ENCODE measurements at regions not wholly inside any gene's neighbourhood (a gene's known extent, or its start where the extent isn't known, plus 50 kb on each side); places are given as distances from the start of the nearest gene placed in this dataset.

DNA sequence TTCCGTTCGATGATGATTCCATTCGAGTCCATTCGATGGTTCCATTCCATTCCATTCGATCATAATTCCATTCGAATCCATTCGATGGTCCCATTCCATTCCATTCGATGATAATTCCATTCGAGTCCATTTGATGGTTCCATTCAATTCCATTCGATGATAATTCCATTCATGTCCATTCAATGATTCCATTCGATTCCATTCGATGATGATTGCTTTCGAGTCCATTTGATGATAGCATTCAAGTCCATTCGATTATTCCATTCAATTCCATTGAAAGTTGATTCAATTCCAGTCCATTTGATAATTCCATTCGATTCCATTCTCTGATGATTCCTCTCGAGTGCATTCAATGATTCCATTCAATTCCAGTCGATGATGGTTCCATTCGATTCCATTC is 3895.3 kb downstream of the SRGAP2C start:
- no peaks in the 10 kb centered on the region for H3K27me3 ChIP-seq
- H3K36me3 ChIP-seq, result no peaks in the 10 kb centered on the region
- peaks cover 8 to 76% of the 10 kb centered on the region in 2 donors for H3K9me3 ChIP-seq
- no peak for TF ChIP-seq POLR2AphosphoS5 (IDR thresholded peaks at IDR 0.05)
- TF ChIP-seq, protein P1, sequence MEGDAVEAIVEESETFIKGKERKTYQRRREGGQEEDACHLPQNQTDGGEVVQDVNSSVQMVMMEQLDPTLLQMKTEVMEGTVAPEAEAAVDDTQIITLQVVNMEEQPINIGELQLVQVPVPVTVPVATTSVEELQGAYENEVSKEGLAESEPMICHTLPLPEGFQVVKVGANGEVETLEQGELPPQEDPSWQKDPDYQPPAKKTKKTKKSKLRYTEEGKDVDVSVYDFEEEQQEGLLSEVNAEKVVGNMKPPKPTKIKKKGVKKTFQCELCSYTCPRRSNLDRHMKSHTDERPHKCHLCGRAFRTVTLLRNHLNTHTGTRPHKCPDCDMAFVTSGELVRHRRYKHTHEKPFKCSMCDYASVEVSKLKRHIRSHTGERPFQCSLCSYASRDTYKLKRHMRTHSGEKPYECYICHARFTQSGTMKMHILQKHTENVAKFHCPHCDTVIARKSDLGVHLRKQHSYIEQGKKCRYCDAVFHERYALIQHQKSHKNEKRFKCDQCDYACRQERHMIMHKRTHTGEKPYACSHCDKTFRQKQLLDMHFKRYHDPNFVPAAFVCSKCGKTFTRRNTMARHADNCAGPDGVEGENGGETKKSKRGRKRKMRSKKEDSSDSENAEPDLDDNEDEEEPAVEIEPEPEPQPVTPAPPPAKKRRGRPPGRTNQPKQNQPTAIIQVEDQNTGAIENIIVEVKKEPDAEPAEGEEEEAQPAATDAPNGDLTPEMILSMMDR (IDR thresholded peaks at IDR 0.05), result no peak
- no peak for TF ChIP-seq POLR2A (IDR thresholded peaks at IDR 0.05)
- DNase-seq (ENCODE audit: low spot score in 2 of 2), result no peak
- H3K27ac ChIP-seq, result no peak overlapping the region
- H3K4me1 ChIP-seq, result no peaks in the 10 kb centered on the region
- H3K4me3 ChIP-seq, result no peak overlapping the region
- intact Hi-C loops (cut with DNase I; ENCODE audit: low total_unique reads), result no loop called here

DNA sequence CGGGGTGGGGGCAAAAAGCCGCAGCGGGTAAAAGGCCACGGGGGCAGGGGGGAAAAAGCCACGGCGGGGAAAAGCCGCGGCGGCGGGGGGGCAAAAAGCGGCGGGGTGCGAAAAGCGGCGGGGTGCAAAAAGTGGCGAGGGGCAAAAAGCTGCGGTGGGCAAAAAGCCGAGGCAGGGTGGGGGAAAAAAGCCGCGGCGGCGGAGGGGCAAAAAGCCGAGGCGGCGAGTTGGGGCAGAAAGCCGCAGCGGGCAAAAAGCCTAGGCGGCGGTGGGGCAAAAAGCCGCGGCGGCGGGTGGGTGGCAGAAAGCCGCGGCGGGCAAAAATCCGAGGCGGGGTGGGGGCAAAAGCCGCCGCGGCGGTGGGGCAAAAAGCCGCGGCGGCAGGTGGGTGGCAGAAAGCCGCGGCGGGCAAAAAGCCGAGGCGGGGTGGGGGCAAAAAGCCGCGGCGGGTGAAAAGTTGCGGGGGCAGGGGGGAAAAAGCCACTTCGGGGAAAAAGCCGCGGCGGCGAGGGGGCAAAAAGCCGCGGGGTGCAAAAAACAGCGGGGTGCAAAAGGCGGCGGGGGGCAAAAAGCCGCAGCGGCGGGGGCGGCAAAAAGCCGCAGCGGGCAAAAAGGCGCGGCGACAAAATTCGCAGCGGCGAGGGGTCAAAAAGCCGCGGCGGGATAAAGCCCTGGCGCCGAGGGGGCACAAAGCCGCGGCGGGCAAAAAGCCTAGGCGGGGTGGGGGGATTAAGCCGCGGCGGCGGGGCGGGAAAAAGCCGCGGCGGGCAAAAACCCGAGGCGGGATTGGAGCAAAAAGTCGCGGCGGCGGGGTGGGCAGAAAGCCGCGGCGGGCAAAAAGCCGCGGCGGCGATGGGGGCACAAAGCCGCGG is 3901.2 kb downstream of the SRGAP2C start:
- H3K27me3 ChIP-seq, result no peaks in the 10 kb centered on the region
- H3K4me1 ChIP-seq, result no peaks in the 10 kb centered on the region
- intact Hi-C loops (cut with DNase I; ENCODE audit: low total_unique reads), result no loop called here
- no peak overlapping the region for H3K27ac ChIP-seq
- no peak overlapping the region for H3K4me3 ChIP-seq
- H3K36me3 ChIP-seq, result no peaks in the 10 kb centered on the region
- peaks cover 17 to 44% of the 10 kb centered on the region in 2 donors for H3K9me3 ChIP-seq
- TF ChIP-seq POLR2A (IDR thresholded peaks at IDR 0.05) (no peak), POLR2AphosphoS5 (IDR thresholded peaks at IDR 0.05) (no peak)
- TF ChIP-seq, protein P1 (IDR thresholded peaks at IDR 0.05), result no peak
- DNase-seq (ENCODE audit: low spot score in 2 of 2), result peak in 1 of 2 donors; percentile 47

DNA sequence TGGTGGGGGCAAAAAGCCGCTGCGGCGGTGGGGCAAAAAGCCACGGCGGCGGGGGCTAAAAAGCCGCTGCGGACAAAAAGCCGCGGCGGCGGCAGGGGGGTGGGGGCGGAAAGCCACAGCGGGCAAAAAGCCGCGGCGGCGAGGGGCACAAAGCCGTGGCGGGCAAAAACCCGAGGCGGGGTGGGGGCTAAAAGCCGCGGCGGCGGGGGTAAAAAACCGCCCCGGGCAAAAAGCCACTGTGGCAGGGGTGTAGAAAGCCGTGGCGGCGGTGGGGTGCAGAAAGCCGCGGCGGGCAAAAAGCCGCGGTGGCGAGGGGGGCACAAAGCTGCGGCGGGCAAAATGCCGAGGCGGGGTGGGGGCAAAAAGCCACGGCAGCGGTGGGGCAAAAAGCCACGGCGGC is 3901.8 kb downstream of the SRGAP2C start:
- no peak for TF ChIP-seq POLR2A (IDR thresholded peaks at IDR 0.05)
- no peak for TF ChIP-seq POLR2AphosphoS5 (IDR thresholded peaks at IDR 0.05)
- TF ChIP-seq, protein P1 (IDR thresholded peaks at IDR 0.05), result no peak
- intact Hi-C loops (cut with DNase I; ENCODE audit: low total_unique reads), result no loop called here
- Histone ChIP-seq H3K27ac (no peak overlapping the region), H3K36me3 (no peaks in the 10 kb centered on the region), H3K4me1 (no peaks in the 10 kb centered on the region), H3K9me3 (peaks cover 16 to 39% of the 10 kb centered on the region in 2 donors), H3K4me3 (no peak overlapping the region), H3K27me3 (no peaks in the 10 kb centered on the region)
- DNase-seq (ENCODE audit: low spot score in 2 of 2), result no peak

DNA sequence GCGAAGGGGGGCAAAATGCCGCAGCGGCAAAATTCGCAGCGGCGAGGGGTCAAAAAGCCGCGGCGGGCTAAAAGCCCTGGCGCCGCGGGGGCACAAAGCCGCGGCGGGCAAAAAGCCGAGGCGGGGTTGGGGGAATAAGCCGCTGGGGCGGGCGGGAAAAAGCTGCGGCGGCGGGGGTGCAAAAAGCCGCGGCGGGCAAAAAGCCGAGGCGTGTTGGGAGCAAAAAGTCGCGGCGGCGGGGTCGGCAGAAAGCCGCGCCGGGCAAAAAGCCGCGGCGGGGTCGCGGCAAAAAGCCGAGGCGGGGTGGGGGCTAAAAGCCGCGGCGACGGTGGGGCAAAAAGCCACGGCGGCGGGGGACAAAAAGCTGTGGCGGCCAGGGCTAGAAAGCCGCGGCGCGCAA is 3902.5 kb downstream of the SRGAP2C start:
- peaks cover 13 to 33% of the 10 kb centered on the region in 2 donors for H3K9me3 ChIP-seq
- intact Hi-C loops (cut with DNase I; ENCODE audit: low total_unique reads), result no loop called here
- no peaks in the 10 kb centered on the region for H3K36me3 ChIP-seq
- no peaks in the 10 kb centered on the region for H3K4me1 ChIP-seq
- H3K27me3 ChIP-seq, result no peaks in the 10 kb centered on the region
- H3K27ac ChIP-seq, result no peak overlapping the region
- no peak for TF ChIP-seq POLR2A (IDR thresholded peaks at IDR 0.05)
- TF ChIP-seq, protein P1 (IDR thresholded peaks at IDR 0.05), result no peak
- TF ChIP-seq POLR2AphosphoS5 (IDR thresholded peaks at IDR 0.05), result no peak
- no peak overlapping the region for H3K4me3 ChIP-seq
- no peak for DNase-seq (ENCODE audit: low spot score in 2 of 2)

DNA sequence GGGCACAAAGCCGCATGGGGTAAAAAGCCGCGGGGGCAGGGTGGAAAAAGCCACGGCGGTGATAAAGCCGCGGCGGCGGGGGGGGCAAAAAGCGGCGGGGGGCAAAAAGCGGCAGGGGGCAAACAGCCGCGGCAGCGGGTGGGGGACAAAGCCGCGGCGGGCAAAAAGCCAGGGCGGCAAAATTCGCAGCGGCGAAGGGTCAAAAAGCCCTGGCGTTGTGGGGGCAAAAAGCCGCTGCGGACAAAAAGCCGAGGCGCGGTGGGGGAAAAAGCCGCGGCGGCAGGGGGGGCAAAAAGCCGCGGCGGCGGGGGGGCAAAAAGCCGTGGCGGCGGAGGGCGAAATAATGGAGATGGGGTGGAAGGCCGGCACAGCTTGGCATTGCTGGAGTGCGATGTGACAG is 3902.9 kb downstream of the SRGAP2C start:
- peak in 1 of 2 donors; percentile 49 for DNase-seq (ENCODE audit: low spot score in 2 of 2)
- no peak for TF ChIP-seq POLR2AphosphoS5 (IDR thresholded peaks at IDR 0.05)
- no peak for TF ChIP-seq POLR2A (IDR thresholded peaks at IDR 0.05)
- TF ChIP-seq, protein P1 (IDR thresholded peaks at IDR 0.05), result no peak
- Histone ChIP-seq H3K4me1 (no peaks in the 10 kb centered on the region), H3K27me3 (no peaks in the 10 kb centered on the region), H3K9me3 (peaks cover 13 to 28% of the 10 kb centered on the region in 2 donors), H3K27ac (no peak overlapping the region), H3K4me3 (no peak overlapping the region), H3K36me3 (no peaks in the 10 kb centered on the region)
- intact Hi-C loops (cut with DNase I; ENCODE audit: low total_unique reads), result no loop called here
